H1 (cell line): ENCODE measurements at regions not wholly inside any gene's neighbourhood (a gene's known extent, or its start where the extent isn't known, plus 50 kb on each side); places are given as distances from the start of the nearest gene placed in this dataset.

ENCODE experiments used
- CTBP2 ChIP-seq: IDR thresholded peaks from 2 replicates; pipeline ENCODE4 v1.7.0; 2011; ENCODE audit warnings: borderline replicate concordance, mild to moderate bottlenecking, moderate library complexity, mixed read lengths, low read length; ENCODE audit not compliant: insufficient read depth, insufficient read length
- JUN ChIP-seq: IDR thresholded peaks from 2 replicates; pipeline ENCODE4 v1.6.1; 2011; ENCODE audit warnings: low read depth, mild to moderate bottlenecking, improper control_type of control experiment, low read length
- POLR2AphosphoS5 ChIP-seq: IDR thresholded peaks from 2 replicates; pipeline ENCODE4 v1.6.1; 2011; ENCODE audit warnings: low read depth, low read length
- TF ChIP-seq, protein P1 (sequence below): fragments of 300-600 bp; sonication (generic); IDR thresholded peaks from 2 replicates; pipeline ENCODE4 v1.7.1; 2012; ENCODE audit warnings: low read length, moderate library complexity, mild to moderate bottlenecking, inconsistent platforms; ENCODE audit not compliant: insufficient replicate concordance

- TF ChIP-seq, protein P1, sequence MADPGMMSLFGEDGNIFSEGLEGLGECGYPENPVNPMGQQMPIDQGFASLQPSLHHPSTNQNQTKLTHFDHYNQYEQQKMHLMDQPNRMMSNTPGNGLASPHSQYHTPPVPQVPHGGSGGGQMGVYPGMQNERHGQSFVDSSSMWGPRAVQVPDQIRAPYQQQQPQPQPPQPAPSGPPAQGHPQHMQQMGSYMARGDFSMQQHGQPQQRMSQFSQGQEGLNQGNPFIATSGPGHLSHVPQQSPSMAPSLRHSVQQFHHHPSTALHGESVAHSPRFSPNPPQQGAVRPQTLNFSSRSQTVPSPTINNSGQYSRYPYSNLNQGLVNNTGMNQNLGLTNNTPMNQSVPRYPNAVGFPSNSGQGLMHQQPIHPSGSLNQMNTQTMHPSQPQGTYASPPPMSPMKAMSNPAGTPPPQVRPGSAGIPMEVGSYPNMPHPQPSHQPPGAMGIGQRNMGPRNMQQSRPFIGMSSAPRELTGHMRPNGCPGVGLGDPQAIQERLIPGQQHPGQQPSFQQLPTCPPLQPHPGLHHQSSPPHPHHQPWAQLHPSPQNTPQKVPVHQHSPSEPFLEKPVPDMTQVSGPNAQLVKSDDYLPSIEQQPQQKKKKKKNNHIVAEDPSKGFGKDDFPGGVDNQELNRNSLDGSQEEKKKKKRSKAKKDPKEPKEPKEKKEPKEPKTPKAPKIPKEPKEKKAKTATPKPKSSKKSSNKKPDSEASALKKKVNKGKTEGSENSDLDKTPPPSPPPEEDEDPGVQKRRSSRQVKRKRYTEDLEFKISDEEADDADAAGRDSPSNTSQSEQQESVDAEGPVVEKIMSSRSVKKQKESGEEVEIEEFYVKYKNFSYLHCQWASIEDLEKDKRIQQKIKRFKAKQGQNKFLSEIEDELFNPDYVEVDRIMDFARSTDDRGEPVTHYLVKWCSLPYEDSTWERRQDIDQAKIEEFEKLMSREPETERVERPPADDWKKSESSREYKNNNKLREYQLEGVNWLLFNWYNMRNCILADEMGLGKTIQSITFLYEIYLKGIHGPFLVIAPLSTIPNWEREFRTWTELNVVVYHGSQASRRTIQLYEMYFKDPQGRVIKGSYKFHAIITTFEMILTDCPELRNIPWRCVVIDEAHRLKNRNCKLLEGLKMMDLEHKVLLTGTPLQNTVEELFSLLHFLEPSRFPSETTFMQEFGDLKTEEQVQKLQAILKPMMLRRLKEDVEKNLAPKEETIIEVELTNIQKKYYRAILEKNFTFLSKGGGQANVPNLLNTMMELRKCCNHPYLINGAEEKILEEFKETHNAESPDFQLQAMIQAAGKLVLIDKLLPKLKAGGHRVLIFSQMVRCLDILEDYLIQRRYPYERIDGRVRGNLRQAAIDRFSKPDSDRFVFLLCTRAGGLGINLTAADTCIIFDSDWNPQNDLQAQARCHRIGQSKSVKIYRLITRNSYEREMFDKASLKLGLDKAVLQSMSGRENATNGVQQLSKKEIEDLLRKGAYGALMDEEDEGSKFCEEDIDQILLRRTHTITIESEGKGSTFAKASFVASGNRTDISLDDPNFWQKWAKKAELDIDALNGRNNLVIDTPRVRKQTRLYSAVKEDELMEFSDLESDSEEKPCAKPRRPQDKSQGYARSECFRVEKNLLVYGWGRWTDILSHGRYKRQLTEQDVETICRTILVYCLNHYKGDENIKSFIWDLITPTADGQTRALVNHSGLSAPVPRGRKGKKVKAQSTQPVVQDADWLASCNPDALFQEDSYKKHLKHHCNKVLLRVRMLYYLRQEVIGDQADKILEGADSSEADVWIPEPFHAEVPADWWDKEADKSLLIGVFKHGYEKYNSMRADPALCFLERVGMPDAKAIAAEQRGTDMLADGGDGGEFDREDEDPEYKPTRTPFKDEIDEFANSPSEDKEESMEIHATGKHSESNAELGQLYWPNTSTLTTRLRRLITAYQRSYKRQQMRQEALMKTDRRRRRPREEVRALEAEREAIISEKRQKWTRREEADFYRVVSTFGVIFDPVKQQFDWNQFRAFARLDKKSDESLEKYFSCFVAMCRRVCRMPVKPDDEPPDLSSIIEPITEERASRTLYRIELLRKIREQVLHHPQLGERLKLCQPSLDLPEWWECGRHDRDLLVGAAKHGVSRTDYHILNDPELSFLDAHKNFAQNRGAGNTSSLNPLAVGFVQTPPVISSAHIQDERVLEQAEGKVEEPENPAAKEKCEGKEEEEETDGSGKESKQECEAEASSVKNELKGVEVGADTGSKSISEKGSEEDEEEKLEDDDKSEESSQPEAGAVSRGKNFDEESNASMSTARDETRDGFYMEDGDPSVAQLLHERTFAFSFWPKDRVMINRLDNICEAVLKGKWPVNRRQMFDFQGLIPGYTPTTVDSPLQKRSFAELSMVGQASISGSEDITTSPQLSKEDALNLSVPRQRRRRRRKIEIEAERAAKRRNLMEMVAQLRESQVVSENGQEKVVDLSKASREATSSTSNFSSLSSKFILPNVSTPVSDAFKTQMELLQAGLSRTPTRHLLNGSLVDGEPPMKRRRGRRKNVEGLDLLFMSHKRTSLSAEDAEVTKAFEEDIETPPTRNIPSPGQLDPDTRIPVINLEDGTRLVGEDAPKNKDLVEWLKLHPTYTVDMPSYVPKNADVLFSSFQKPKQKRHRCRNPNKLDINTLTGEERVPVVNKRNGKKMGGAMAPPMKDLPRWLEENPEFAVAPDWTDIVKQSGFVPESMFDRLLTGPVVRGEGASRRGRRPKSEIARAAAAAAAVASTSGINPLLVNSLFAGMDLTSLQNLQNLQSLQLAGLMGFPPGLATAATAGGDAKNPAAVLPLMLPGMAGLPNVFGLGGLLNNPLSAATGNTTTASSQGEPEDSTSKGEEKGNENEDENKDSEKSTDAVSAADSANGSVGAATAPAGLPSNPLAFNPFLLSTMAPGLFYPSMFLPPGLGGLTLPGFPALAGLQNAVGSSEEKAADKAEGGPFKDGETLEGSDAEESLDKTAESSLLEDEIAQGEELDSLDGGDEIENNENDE = no peak
- TF ChIP-seq JUN = no peak
- no peak for TF ChIP-seq CTBP2
- TF ChIP-seq POLR2AphosphoS5 = no peak
Measured at GRCh38 chr20:19881080-19881840, 123.2 kb downstream of the RIN2 start (continued).
